Lung (tissue), 11 donors: ENCODE measurements at regions not wholly inside any gene's neighbourhood (a gene's known extent, or its start where the extent isn't known, plus 50 kb on each side); places are given as distances from the start of the nearest gene placed in this dataset.
"Not testable (repeated sequence)": the region's sequence is repeated elsewhere in the genome, so short reads cannot be mapped to it uniquely, and the experiment has no call there.

ENCODE experiments used
- ATAC-seq: fragments of 200-7000 bp; cut with Tn5 transposase; one replicate; pipeline ENCODE4 v1.9.1; 2020; ENCODE audit warnings: moderate number of reproducible peaks; ENCODE audit not compliant: insufficient read depth, low FRiP score
- DNase-seq, 3 donors: peaks; one replicate each; pipeline ENCODE4 v3.0.0-alpha.2; 2013 to 2017
- H3K27ac ChIP-seq, 2 donors: one replicate each; pipeline ENCODE4 v1.5.1; 2013; ENCODE audit warnings: mild to moderate bottlenecking in 2 of 2, moderate library complexity in 2 of 2, control low read depth in 1 of 2, inconsistent platforms in 1 of 2, low read depth in 1 of 2, low read length in 1 of 2
- H3K27me3 ChIP-seq, 3 donors: one replicate each; pipeline ENCODE4 v1.5.1; 2013; ENCODE audit warnings: low read length in 2 of 3; ENCODE audit not compliant: control insufficient read depth in 3 of 3, insufficient read depth in 3 of 3
- H3K36me3 ChIP-seq, 4 donors: one replicate each; pipeline ENCODE4 v1.5.1; 2013; ENCODE audit warnings: low read length in 4 of 4, mild to moderate bottlenecking in 1 of 4, moderate library complexity in 1 of 4; ENCODE audit not compliant: control insufficient read depth in 4 of 4, insufficient read depth in 4 of 4
- H3K4me1 ChIP-seq, 5 donors: one replicate each; pipeline ENCODE4 v1.5.1; 2013; ENCODE audit warnings: low read length in 5 of 5, mild to moderate bottlenecking in 2 of 5, moderate library complexity in 1 of 5; ENCODE audit not compliant: control insufficient read depth in 5 of 5, insufficient read depth in 5 of 5
- H3K4me3 ChIP-seq: one replicate; pipeline ENCODE4 v1.5.1; 2013; ENCODE audit warnings: mild to moderate bottlenecking, control low read depth, moderate library complexity
- H3K9ac ChIP-seq, 2 donors: one replicate each; pipeline ENCODE4 v1.5.1; 2013; ENCODE audit warnings: low read length in 2 of 2, control low read depth in 1 of 2; ENCODE audit not compliant: insufficient read depth in 1 of 2
- H3K9me3 ChIP-seq, 4 donors: one replicate each; pipeline ENCODE4 v1.5.1; 2013; ENCODE audit warnings: low read length in 3 of 4, mild to moderate bottlenecking in 1 of 4, moderate library complexity in 1 of 4; ENCODE audit not compliant: control insufficient read depth in 4 of 4, insufficient read depth in 3 of 4
- CTCF ChIP-seq: IDR thresholded peaks from 2 replicates; pipeline ENCODE4 v1.5.1; 2012; ENCODE audit warnings: mild to moderate bottlenecking; ENCODE audit errors: control extremely low read depth, extremely low read depth
- WGBS, 2 donors: extraction: QIAGEN DNeasy Blood & Tissue Kit; methylation state at CpG; one replicate each; pipeline ENCODE4 v1.1.7; 2013; 5-methylcytosine and 5-hydroxymethylcytosine counted together
- donor health status: control.
- donor health status: control.
- donor health status: Bipolar disorder and iron deficiency.
- donor health status: healthy.
- donor health status: DM: yes; HTN: yes; CAD: no.

DNA sequence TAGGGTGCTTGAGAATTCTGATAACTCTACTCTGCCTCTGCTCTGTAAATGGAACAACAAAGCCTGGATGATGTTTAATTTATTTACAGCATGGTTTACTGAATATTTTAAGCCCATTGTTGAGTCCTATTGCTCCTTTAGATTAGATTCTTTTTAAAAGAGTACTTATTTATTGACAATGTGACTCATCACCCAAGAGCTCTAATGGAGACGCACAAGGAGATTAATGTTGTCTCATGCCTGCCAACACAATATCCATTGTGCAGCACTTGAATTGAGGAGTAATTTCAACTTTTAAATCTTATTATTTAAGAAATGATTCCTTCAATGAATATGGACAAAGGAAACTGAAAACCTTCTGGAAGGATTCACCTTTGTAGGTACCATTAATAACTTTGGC is 691.4 kb downstream of the ZBBX start:
- DNase-seq (no peak), ATAC-seq (no peak)
- H3K4me1 ChIP-seq, result no peaks in the 10 kb centered on the region
- H3K9ac ChIP-seq, result no peak overlapping the region
- H3K27me3 ChIP-seq, result no peaks in the 10 kb centered on the region
- 74 to 83% methylated on average over 1 of the region's 1 CpG for WGBS, 2 donors
- H3K9me3 ChIP-seq, result no peaks in the 10 kb centered on the region
- no peak overlapping the region for H3K27ac ChIP-seq
- no peaks in the 10 kb centered on the region for H3K36me3 ChIP-seq
- no peak for TF ChIP-seq CTCF
- no peak overlapping the region for H3K4me3 ChIP-seq

GRCh38 chr3:166685246-166685645 is 694.9 kb downstream of the ZBBX start:
- no peak for TF ChIP-seq CTCF
- ATAC-seq, result no peak
- Histone ChIP-seq H3K9me3 (no peaks in the 10 kb centered on the region), H3K27me3 (no peaks in the 10 kb centered on the region), H3K9ac (no peak overlapping the region), H3K36me3 (no peaks in the 10 kb centered on the region), H3K4me1 (no peaks in the 10 kb centered on the region), H3K27ac (no peak overlapping the region), H3K4me3 (no peak overlapping the region)
- 88% methylated on average over 1 of the region's 1 CpG for WGBS, 2 donors
- DNase-seq, result no peak

DNA sequence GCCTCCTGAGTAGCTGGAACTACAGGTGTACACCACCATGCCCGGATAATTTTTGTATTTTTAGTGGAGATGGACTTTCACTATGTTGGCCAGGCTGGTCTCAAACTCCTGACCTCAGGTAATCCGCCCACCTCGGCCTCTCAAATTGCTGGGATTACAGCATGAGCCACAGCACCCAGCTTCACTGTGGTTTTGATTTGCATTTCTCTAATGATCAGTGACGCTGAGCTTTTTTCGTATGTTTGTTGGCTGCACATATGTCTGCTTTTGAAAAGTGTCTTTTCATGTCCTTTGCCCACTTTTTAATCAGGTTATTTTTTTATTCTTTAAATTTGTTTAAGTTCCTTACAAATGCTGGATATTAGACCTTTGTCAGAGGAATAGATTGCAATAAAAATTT is 696.0 kb downstream of the ZBBX start:
- H3K4me3 ChIP-seq, H3K4me1 ChIP-seq, ATAC-seq, H3K27me3 ChIP-seq, H3K9ac ChIP-seq, H3K36me3 ChIP-seq, H3K9me3 ChIP-seq, DNase-seq, H3K27ac ChIP-seq: not testable (repeated sequence)
- WGBS, 2 donors, result 87 to 88% methylated on average over 5 of the region's 5 CpGs

GRCh38 chr3:166669781-166670180 is 710.3 kb downstream of the ZBBX start:
- ATAC-seq (no peak), DNase-seq (peak in 2 of 3 donors; percentile 51 to 61)
- no peak overlapping the region for H3K4me3 ChIP-seq
- no peak overlapping the region for H3K9ac ChIP-seq
- peaks cover 0 to 6% (median 0%) of the 10 kb centered on the region in 5 donors for H3K4me1 ChIP-seq
- no peak for TF ChIP-seq CTCF
- H3K9me3 ChIP-seq, result no peaks in the 10 kb centered on the region
- no peaks in the 10 kb centered on the region for H3K27me3 ChIP-seq
- H3K36me3 ChIP-seq, result no peaks in the 10 kb centered on the region
- no peak overlapping the region for H3K27ac ChIP-seq
